Left lung (tissue), 4 donors: ENCODE measurements at regions not wholly inside any gene's neighbourhood (a gene's known extent, or its start where the extent isn't known, plus 50 kb on each side); places are given as distances from the start of the nearest gene placed in this dataset.
A peak's percentile ranks its signal among the peaks of the same experiment; 100 is the strongest.

Source experiments
- ATAC-seq: fragments of 200-7000 bp; cut with Tn5 transposase; one replicate; pipeline ENCODE4 v1.9.1; 2020; ENCODE audit warnings: moderate library complexity
- DNase-seq, 4 donors: peaks; one replicate each; pipeline ENCODE4 v3.0.0-alpha.2; 2013 to 2020
- H3K27ac ChIP-seq, 2 donors: fragments of 200-600 bp; sonication (generic) in 1 of 2; one replicate each; pipeline versions ENCODE4 v1.5.0 to v1.8.0; 2020 to 2021
- H3K27me3 ChIP-seq, 2 donors: fragments of 200-600 bp; sonication (generic) in 1 of 2; one replicate each; pipeline versions ENCODE4 v1.5.0 to v1.8.0; 2020 to 2021
- H3K36me3 ChIP-seq, 2 donors: fragments of 200-600 bp; sonication (generic) in 1 of 2; one replicate each; pipeline versions ENCODE4 v1.5.0 to v1.8.0; 2020 to 2021
- H3K4me1 ChIP-seq, 2 donors: fragments of 200-600 bp; one replicate each; pipeline ENCODE4 v1.8.0; 2021
- H3K4me3 ChIP-seq, 2 donors: fragments of 200-600 bp; sonication (generic) in 1 of 2; one replicate each; pipeline versions ENCODE4 v1.5.0 to v1.8.0; 2020 to 2021; ENCODE audit warnings: mild to moderate bottlenecking in 1 of 2
- H3K9me3 ChIP-seq, 2 donors: fragments of 200-600 bp; sonication (generic) in 1 of 2; one replicate each; pipeline versions ENCODE4 v1.5.0 to v1.8.0; 2020 to 2021
- intact Hi-C, 2 donors: fragments of 100-400 bp; cut with DNase I; formaldehyde crosslinking; loops; one replicate each; pipeline versions ENCODE4 v1.11.2 to v1.14.2; 2022
- TF ChIP-seq, protein P1 (sequence below), 2 donors: fragments of 200-600 bp; sonication (generic) in 1 of 2; IDR thresholded peaks; one replicate each; pipeline versions ENCODE4 v1.5.0 to v1.8.0; 2021; ENCODE audit warnings: antibody characterized with exemption in 2 of 2
- donor health status: DM: no; HTN: yes; CAD: no.
- donor health status: DM: no; HTN: no; CAD: no.

GRCh38 chr3:26963361-26963743 is 340.8 kb downstream of the LRRC3B start:
- Histone ChIP-seq H3K27ac (no peak overlapping the region), H3K4me1 (no peaks in the 10 kb centered on the region), H3K9me3 (peaks cover 0 to 12% of the 10 kb centered on the region in 2 donors), H3K36me3 (no peaks in the 10 kb centered on the region), H3K4me3 (no peak overlapping the region), H3K27me3 (no peaks in the 10 kb centered on the region)
- ATAC-seq (no peak), DNase-seq (peak in 1 of 4 donors; percentile 1)
- TF ChIP-seq, protein P1, sequence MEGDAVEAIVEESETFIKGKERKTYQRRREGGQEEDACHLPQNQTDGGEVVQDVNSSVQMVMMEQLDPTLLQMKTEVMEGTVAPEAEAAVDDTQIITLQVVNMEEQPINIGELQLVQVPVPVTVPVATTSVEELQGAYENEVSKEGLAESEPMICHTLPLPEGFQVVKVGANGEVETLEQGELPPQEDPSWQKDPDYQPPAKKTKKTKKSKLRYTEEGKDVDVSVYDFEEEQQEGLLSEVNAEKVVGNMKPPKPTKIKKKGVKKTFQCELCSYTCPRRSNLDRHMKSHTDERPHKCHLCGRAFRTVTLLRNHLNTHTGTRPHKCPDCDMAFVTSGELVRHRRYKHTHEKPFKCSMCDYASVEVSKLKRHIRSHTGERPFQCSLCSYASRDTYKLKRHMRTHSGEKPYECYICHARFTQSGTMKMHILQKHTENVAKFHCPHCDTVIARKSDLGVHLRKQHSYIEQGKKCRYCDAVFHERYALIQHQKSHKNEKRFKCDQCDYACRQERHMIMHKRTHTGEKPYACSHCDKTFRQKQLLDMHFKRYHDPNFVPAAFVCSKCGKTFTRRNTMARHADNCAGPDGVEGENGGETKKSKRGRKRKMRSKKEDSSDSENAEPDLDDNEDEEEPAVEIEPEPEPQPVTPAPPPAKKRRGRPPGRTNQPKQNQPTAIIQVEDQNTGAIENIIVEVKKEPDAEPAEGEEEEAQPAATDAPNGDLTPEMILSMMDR (IDR thresholded peaks at IDR 0.05): no peak
- intact Hi-C loops: no loop called here

DNA sequence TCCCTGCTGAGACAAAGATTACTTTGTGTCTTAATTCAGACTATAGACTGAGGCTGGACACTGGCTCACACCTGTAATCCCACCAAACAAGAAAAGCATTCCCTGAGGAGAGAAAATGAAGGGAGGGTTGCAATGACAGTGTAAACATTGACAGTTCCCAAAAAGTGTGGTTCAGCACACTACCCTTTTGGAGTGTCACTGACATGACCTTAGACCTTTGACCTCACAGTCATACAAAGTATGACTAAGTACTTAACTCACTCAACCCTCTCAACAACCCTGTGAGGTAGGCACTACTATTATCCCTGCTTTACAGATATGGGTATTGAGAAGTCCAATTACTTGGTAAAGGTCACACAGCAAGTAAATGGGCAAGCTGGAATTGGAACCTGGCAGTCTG is 341.7 kb downstream of the LRRC3B start:
- ATAC-seq (no peak), DNase-seq (no peak)
- TF ChIP-seq, protein P1 (IDR thresholded peaks at IDR 0.05): no peak
- Histone ChIP-seq H3K4me1 (no peaks in the 10 kb centered on the region), H3K9me3 (peaks cover 0 to 6% of the 10 kb centered on the region in 2 donors), H3K27me3 (no peaks in the 10 kb centered on the region), H3K27ac (no peak overlapping the region), H3K36me3 (no peaks in the 10 kb centered on the region), H3K4me3 (no peak overlapping the region)
- intact Hi-C loops: no loop called here

- H3K9me3 ChIP-seq: peaks cover 0 to 6% of the 10 kb centered on the region in 2 donors
- H3K27ac ChIP-seq: no peak overlapping the region
- H3K27me3 ChIP-seq: no peaks in the 10 kb centered on the region
- intact Hi-C loops: no loop called here
- TF ChIP-seq, protein P1 (IDR thresholded peaks at IDR 0.05): no peak
- H3K4me1 ChIP-seq: no peaks in the 10 kb centered on the region
- no peaks in the 10 kb centered on the region for H3K36me3 ChIP-seq
- DNase-seq: no peak
- H3K4me3 ChIP-seq: no peak overlapping the region
- ATAC-seq: no peak
Observed at GRCh38 chr3:26964836-26965235, 342.3 kb downstream of the LRRC3B start.

DNA sequence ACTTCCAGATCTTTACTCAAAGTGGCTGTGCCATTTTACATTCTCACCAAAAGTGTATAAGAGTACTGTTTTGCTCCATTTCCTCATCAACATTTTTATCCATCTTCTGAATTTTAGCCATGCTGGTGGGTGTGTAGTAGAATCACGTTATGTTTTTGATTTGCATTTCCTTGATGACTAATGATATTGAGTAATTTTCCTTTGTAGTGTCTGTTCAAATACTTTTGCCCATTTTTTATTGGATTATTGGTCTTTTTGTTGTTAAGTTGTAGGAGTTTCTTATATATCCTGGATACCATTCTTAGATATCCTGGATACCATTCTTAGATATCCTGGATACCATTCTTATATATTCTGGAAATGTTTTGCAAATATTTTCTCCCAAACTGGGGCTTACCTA is 344.9 kb downstream of the LRRC3B start:
- TF ChIP-seq, protein P1 (IDR thresholded peaks at IDR 0.05): no peak
- ATAC-seq: no peak
- H3K27me3 ChIP-seq: no peaks in the 10 kb centered on the region
- intact Hi-C loops: no loop called here
- H3K9me3 ChIP-seq: peaks cover 0 to 6% of the 10 kb centered on the region in 2 donors
- H3K4me3 ChIP-seq: no peak overlapping the region
- no peaks in the 10 kb centered on the region for H3K36me3 ChIP-seq
- H3K4me1 ChIP-seq: no peaks in the 10 kb centered on the region
- H3K27ac ChIP-seq: no peak overlapping the region
- no peak for DNase-seq

- TF ChIP-seq, protein P1 (IDR thresholded peaks at IDR 0.05): no peak
- no peaks in the 10 kb centered on the region for H3K4me1 ChIP-seq
- no peak overlapping the region for H3K4me3 ChIP-seq
- no peaks in the 10 kb centered on the region for H3K9me3 ChIP-seq
- ATAC-seq (no peak), DNase-seq (no peak)
- intact Hi-C loops: no loop called here
- H3K27me3 ChIP-seq: no peaks in the 10 kb centered on the region
- H3K27ac ChIP-seq: no peak overlapping the region
- no peaks in the 10 kb centered on the region for H3K36me3 ChIP-seq
Observed at GRCh38 chr3:26984416-26985390, 362.1 kb downstream of the LRRC3B start.
